Naive thymus-derived CD4-positive, alpha-beta T cell (primary cell): ENCODE measurements at regions not wholly inside any gene's neighbourhood (a gene's known extent, or its start where the extent isn't known, plus 50 kb on each side); places are given as distances from the start of the nearest gene placed in this dataset.

Experiments
- ATAC-seq: fragments of 150-1000 bp; cut with Tn5 transposase; 2 replicates; pipeline ENCODE4 v1.10.0; 2021; ENCODE audit warnings: mild to moderate bottlenecking, moderate library complexity
- CTCF ChIA-PET: fragments of 350-600 bp; sonication (Branson Sonifier 250); formaldehyde crosslinking; loops from one replicate; lab custom pipeline; 2021; ENCODE audit warnings: antibody characterized with exemption; lab: Charles Lee
- POLR2A ChIA-PET: fragments of 350-600 bp; sonication (Branson Sonifier 250); formaldehyde crosslinking; loops from one replicate; lab custom pipeline; 2021; ENCODE audit warnings: antibody characterized with exemption, inconsistent platforms; lab: Charles Lee
- DNase-seq, 9 donors: peaks; one replicate each; pipeline versions ENCODE4 v3.0.0 to v3.0.0-alpha.2; 2020 to 2022; ENCODE audit warnings: mixed read lengths in 1 of 9
- H3K27ac ChIP-seq: one replicate; pipeline ENCODE4 v1.7.0; 2013; ENCODE audit warnings: mild to moderate bottlenecking, low read depth, low read length, moderate library complexity
- H3K27me3 ChIP-seq, 2 donors: one replicate each; pipeline ENCODE4 v1.7.0; 2013; ENCODE audit warnings: low read length in 2 of 2, mild to moderate bottlenecking in 2 of 2, moderate library complexity in 2 of 2; ENCODE audit not compliant: control insufficient read depth in 2 of 2, insufficient read depth in 2 of 2
- H3K36me3 ChIP-seq, 3 experiments: 1 replicate in 2 of 3; 2 replicates in 1 of 3; pipeline ENCODE4 v1.7.0; 2013; ENCODE audit warnings: low read length in 3 of 3, mild to moderate bottlenecking in 3 of 3, moderate library complexity in 1 of 3; ENCODE audit not compliant: insufficient read depth in 3 of 3, control insufficient read depth in 2 of 3
- H3K4me1 ChIP-seq, 2 donors: one replicate each; pipeline ENCODE4 v1.7.0; 2013; ENCODE audit warnings: low read length in 2 of 2, mild to moderate bottlenecking in 2 of 2, moderate library complexity in 1 of 2; ENCODE audit not compliant: control insufficient read depth in 2 of 2, insufficient read depth in 2 of 2
- H3K4me3 ChIP-seq: 2 replicates; pipeline ENCODE4 v1.7.0; 2013; ENCODE audit warnings: mild to moderate bottlenecking, low read length
- H3K9me3 ChIP-seq, 3 experiments: 1 replicate in 2 of 3; 2 replicates in 1 of 3; pipeline ENCODE4 v1.7.0; 2013; ENCODE audit warnings: low read length in 3 of 3; ENCODE audit not compliant: control insufficient read depth in 2 of 3
- H3K27ac Mint-ChIP-seq, 9 donors: one replicate each; pipeline ENCODE4 v1.8.0; 2020 to 2022; ENCODE audit warnings: mixed read lengths in 9 of 9, mild to moderate bottlenecking in 8 of 9, moderate library complexity in 5 of 9, inconsistent platforms in 2 of 9
- H3K27me3 Mint-ChIP-seq, 5 donors: one replicate each; pipeline ENCODE4 v1.8.0; 2021 to 2022; ENCODE audit warnings: mixed read lengths in 5 of 5, mild to moderate bottlenecking in 1 of 5
- H3K36me3 Mint-ChIP-seq, 5 donors: one replicate each; pipeline ENCODE4 v1.8.0; 2020 to 2022; ENCODE audit warnings: mixed read lengths in 5 of 5, mild to moderate bottlenecking in 3 of 5, inconsistent platforms in 1 of 5
- H3K4me1 Mint-ChIP-seq, 7 donors: one replicate each; pipeline ENCODE4 v1.8.0; 2020 to 2022; ENCODE audit warnings: mixed read lengths in 7 of 7, mild to moderate bottlenecking in 3 of 7, inconsistent platforms in 1 of 7
- H3K4me3 Mint-ChIP-seq, 10 donors: one replicate each; pipeline ENCODE4 v1.8.0; 2020 to 2022; ENCODE audit warnings: mild to moderate bottlenecking in 10 of 10, mixed read lengths in 10 of 10, moderate library complexity in 6 of 10, inconsistent platforms in 2 of 10
- H3K9me3 Mint-ChIP-seq, 11 donors: one replicate each; pipeline ENCODE4 v1.8.0; 2020 to 2022; ENCODE audit warnings: mixed read lengths in 11 of 11, mild to moderate bottlenecking in 4 of 11, inconsistent platforms in 1 of 11, moderate library complexity in 1 of 11
- intact Hi-C, 2 donors: fragments of 100-400 bp; cut with micrococcal nuclease; formaldehyde crosslinking; loops; one replicate each; pipeline ENCODE4 v1.15.1; 2023

GRCh38 chr1:187630653-187631380 is 802.1 kb downstream of the PLA2G4A start:
- ChIA-PET CTCF (no interaction called here), POLR2A (no interaction called here)
- DNase-seq (no peak), ATAC-seq (no peak)
- Mint-ChIP-seq H3K4me3 (no peak overlapping the region), H3K27ac (no peak overlapping the region), H3K9me3 (peaks cover 6 to 40% (median 14%) of the 10 kb centered on the region in 11 donors), H3K27me3 (no peaks in the 10 kb centered on the region), H3K4me1 (peaks cover 0 to 4% (median 0%) of the 10 kb centered on the region in 7 donors), H3K36me3 (peaks cover 0 to 3% (median 0%) of the 10 kb centered on the region in 5 donors)
- no peaks in the 10 kb centered on the region for H3K9me3 ChIP-seq
- intact Hi-C loops: no loop called here
- H3K27me3 ChIP-seq: no peaks in the 10 kb centered on the region
- H3K4me1 ChIP-seq: no peaks in the 10 kb centered on the region
- no peak overlapping the region for H3K4me3 ChIP-seq
- no peak overlapping the region for H3K27ac ChIP-seq
- H3K36me3 ChIP-seq: no peaks in the 10 kb centered on the region

DNA sequence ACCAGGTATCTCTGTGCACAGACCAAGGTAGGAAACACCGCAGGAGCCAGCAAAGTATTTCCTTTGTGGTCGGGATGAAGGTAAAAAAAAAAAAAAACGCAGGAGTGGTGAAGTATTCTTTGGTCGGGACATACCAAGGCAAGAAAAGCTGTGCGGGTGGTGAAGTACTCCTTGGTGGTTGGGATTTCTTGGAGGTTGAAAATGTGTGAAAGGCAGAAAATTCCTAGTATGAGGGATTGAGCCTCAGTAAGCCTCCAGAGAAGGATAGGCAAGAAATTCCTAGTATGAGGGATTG is 802.6 kb downstream of the PLA2G4A start:
- H3K9me3 ChIP-seq: no peaks in the 10 kb centered on the region
- peak overlapping the region in 1 of 9 donors; percentile 22 for H3K27ac Mint-ChIP-seq
- ChIA-PET POLR2A (no interaction called here), CTCF (no interaction called here)
- DNase-seq (no peak), ATAC-seq (no peak)
- no peaks in the 10 kb centered on the region for H3K4me1 ChIP-seq
- no peak overlapping the region for H3K4me3 Mint-ChIP-seq
- intact Hi-C loops: no loop called here
- peaks cover 6 to 40% (median 14%) of the 10 kb centered on the region in 11 donors for H3K9me3 Mint-ChIP-seq
- H3K4me3 ChIP-seq: no peak overlapping the region
- H3K36me3 ChIP-seq: no peaks in the 10 kb centered on the region
- H3K36me3 Mint-ChIP-seq: peaks cover 0 to 3% (median 0%) of the 10 kb centered on the region in 5 donors
- no peaks in the 10 kb centered on the region for H3K27me3 ChIP-seq
- H3K27me3 Mint-ChIP-seq: no peaks in the 10 kb centered on the region
- H3K4me1 Mint-ChIP-seq: peaks cover 0 to 4% (median 0%) of the 10 kb centered on the region in 7 donors
- no peak overlapping the region for H3K27ac ChIP-seq

- Mint-ChIP-seq H3K27me3 (no peaks in the 10 kb centered on the region), H3K4me1 (peaks cover 0 to 4% (median 0%) of the 10 kb centered on the region in 7 donors), H3K27ac (no peak overlapping the region), H3K4me3 (no peak overlapping the region), H3K36me3 (peaks cover 0 to 3% (median 0%) of the 10 kb centered on the region in 5 donors), H3K9me3 (peaks cover 6 to 40% (median 16%) of the 10 kb centered on the region in 11 donors)
- ChIA-PET POLR2A (no interaction called here), CTCF (no interaction called here)
- Histone ChIP-seq H3K9me3 (no peaks in the 10 kb centered on the region), H3K4me3 (no peak overlapping the region), H3K4me1 (no peaks in the 10 kb centered on the region), H3K36me3 (no peaks in the 10 kb centered on the region), H3K27ac (no peak overlapping the region), H3K27me3 (no peaks in the 10 kb centered on the region)
- intact Hi-C loops: no loop called here
- no peak for DNase-seq
- no peak for ATAC-seq
Observed at GRCh38 chr1:187631984-187632383, 803.2 kb downstream of the PLA2G4A start.

DNA sequence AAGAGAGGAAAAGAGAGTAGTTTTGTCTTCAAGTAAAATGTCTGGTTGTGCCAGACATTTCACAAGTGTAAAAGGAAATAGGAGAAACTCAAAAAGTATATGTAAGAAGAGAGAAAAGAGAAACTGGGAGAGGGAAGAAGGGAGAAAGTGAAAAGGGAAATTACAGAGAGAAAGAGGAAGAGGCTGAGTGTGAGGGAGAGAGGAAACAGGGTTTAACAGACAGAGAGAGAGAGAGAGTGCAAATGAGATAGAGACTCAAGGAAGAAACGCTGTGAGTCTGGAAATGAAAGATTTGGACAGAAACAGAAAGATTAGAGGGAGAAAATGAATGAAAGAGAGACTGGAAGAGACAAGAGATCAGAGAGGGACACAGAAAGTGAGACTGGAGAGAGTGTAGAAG is 806.2 kb downstream of the PLA2G4A start:
- DNase-seq: no peak
- ATAC-seq: no peak
- Histone ChIP-seq H3K4me3 (no peak overlapping the region), H3K4me1 (no peaks in the 10 kb centered on the region), H3K27me3 (no peaks in the 10 kb centered on the region), H3K36me3 (no peaks in the 10 kb centered on the region), H3K9me3 (no peaks in the 10 kb centered on the region), H3K27ac (no peak overlapping the region)
- Mint-ChIP-seq H3K27me3 (no peaks in the 10 kb centered on the region), H3K36me3 (peaks cover 0 to 4% (median 0%) of the 10 kb centered on the region in 5 donors), H3K4me3 (no peak overlapping the region), H3K4me1 (peaks cover 0 to 4% (median 0%) of the 10 kb centered on the region in 7 donors), H3K27ac (no peak overlapping the region), H3K9me3 (peaks cover 5 to 39% (median 18%) of the 10 kb centered on the region in 11 donors)
- ChIA-PET CTCF (no interaction called here), POLR2A (no interaction called here)
- intact Hi-C loops: no loop called here

DNA sequence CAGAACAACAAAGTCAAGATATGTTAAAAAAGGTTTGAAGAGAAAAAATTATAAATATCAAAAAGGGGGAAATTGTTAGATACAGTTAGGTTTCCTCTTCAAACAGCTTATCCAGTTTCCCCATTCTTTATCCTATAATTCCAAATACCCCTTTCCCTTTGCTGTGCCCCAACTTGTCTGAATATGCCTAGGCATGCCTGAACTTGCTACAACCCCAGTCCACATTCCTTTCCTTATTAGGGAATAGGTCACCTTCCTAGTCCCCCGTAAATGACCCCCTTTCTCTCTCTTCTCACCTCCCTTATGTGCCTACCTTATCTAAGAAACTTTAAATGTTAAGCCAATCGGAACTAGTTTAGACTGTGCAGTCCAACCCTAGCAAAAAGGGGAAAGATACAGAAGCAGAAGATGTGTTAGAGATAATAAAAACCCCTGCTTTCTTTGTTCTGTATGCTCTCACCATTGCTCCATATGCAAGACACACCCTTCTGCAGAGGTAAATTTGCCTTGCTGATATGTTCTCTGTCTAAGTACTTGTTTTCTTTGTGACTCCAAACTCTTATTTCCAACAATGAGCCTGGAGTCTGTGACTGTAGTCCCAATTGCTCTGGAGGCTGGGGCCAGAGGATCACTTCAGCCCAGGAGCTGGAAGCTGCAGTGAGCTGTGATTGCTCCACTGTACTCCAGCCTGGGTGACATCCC is 810.1 kb downstream of the PLA2G4A start:
- H3K36me3 Mint-ChIP-seq: peaks cover 0 to 4% (median 0%) of the 10 kb centered on the region in 5 donors
- H3K9me3 Mint-ChIP-seq: peaks cover 0 to 21% (median 13%) of the 10 kb centered on the region in 11 donors
- no peak for ATAC-seq
- Histone ChIP-seq H3K4me1 (no peaks in the 10 kb centered on the region), H3K9me3 (no peaks in the 10 kb centered on the region), H3K27me3 (no peaks in the 10 kb centered on the region), H3K4me3 (no peak overlapping the region), H3K36me3 (no peaks in the 10 kb centered on the region), H3K27ac (no peak overlapping the region)
- intact Hi-C loops: no loop called here
- CTCF ChIA-PET: no interaction called here
- H3K27me3 Mint-ChIP-seq: no peaks in the 10 kb centered on the region
- no peak overlapping the region for H3K4me3 Mint-ChIP-seq
- POLR2A ChIA-PET: no interaction called here
- no peak for DNase-seq
- H3K27ac Mint-ChIP-seq: no peak overlapping the region
- H3K4me1 Mint-ChIP-seq: peaks cover 0 to 4% (median 0%) of the 10 kb centered on the region in 7 donors

DNA sequence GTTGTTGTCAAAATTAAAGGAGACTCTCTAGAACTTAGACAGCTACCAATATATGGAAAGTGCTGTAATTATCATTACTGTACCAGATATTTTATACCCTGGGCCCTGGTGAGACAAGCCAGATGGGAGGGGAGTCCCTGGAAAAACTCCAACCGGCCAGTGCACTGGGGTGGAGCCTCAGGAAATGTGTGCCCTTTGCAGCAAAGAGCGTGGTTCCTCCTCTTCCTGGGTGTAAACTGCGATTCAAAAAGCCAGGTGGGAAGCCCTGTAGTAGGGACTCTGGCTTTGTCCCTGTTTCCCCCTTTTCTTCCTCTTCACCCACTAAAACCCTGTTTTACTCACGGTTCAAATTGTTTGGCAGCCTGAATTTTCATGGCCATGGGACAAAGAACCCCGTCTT is 812.3 kb downstream of the PLA2G4A start:
- CTCF ChIA-PET: no interaction called here
- H3K9me3 ChIP-seq: no peaks in the 10 kb centered on the region
- Mint-ChIP-seq H3K9me3 (peaks cover 0 to 14% (median 7%) of the 10 kb centered on the region in 11 donors), H3K27me3 (no peaks in the 10 kb centered on the region), H3K36me3 (peaks cover 0 to 4% (median 0%) of the 10 kb centered on the region in 5 donors), H3K4me3 (no peak overlapping the region), H3K4me1 (no peaks in the 10 kb centered on the region), H3K27ac (no peak overlapping the region)
- no peak overlapping the region for H3K4me3 ChIP-seq
- ATAC-seq (no peak), DNase-seq (no peak)
- H3K4me1 ChIP-seq: no peaks in the 10 kb centered on the region
- no peaks in the 10 kb centered on the region for H3K27me3 ChIP-seq
- no peaks in the 10 kb centered on the region for H3K36me3 ChIP-seq
- intact Hi-C loops: no loop called here
- no peak overlapping the region for H3K27ac ChIP-seq
- POLR2A ChIA-PET: no interaction called here

DNA sequence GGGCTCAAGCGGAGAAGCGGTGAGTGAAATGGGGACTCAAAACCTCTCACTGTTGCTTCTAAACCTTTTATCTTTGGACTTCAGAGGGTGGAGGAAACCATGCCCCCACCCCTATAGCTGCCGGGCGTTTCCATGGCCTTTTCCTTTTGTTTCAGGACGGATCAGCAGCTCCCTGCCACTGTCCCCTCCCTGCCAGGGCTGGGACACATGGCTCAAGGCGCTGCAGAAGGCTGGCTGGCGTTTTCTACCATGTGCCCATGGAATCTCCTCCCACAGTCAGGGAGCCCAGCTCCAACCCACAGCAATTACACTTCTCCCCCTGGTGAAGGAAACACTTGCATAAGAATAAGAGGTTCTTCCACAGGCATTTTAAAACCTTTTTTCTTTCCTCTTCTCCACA is 812.7 kb downstream of the PLA2G4A start:
- POLR2A ChIA-PET: no interaction called here
- CTCF ChIA-PET: no interaction called here
- Mint-ChIP-seq H3K4me1 (no peaks in the 10 kb centered on the region), H3K36me3 (peaks cover 0 to 4% (median 0%) of the 10 kb centered on the region in 5 donors), H3K27me3 (no peaks in the 10 kb centered on the region), H3K9me3 (peaks cover 0 to 16% (median 7%) of the 10 kb centered on the region in 11 donors), H3K4me3 (no peak overlapping the region), H3K27ac (no peak overlapping the region)
- intact Hi-C loops: no loop called here
- H3K9me3 ChIP-seq: no peaks in the 10 kb centered on the region
- no peaks in the 10 kb centered on the region for H3K4me1 ChIP-seq
- H3K27ac ChIP-seq: no peak overlapping the region
- no peaks in the 10 kb centered on the region for H3K36me3 ChIP-seq
- no peak overlapping the region for H3K4me3 ChIP-seq
- H3K27me3 ChIP-seq: no peaks in the 10 kb centered on the region
- DNase-seq (no peak), ATAC-seq (no peak)
